Panc1 (cell line): ENCODE measurements at regions not wholly inside any gene's neighbourhood (a gene's known extent, or its start where the extent isn't known, plus 50 kb on each side); places are given as distances from the start of the nearest gene placed in this dataset.

Experiments used
- ATAC-seq: fragments of 200-7000 bp; cut with Tn5 transposase; 2 replicates; pipeline ENCODE4 v1.9.1; 2020; ENCODE audit warnings: mild to moderate bottlenecking, moderate library complexity
- BruUV-seq: library from RNA; stranded (reverse); fragments of 400-500 nt; replicated peaks from 2 replicates; lab custom pipeline; 2021; lab: Mats Ljungman, UMichigan
- CTCF ChIA-PET: fragments of 300-600 bp; sonication (Branson Sonifier 250); formaldehyde crosslinking; loops from one replicate; lab custom pipeline; 2022; ENCODE audit warnings: antibody characterized with exemption; lab: Charles Lee
- POLR2A ChIA-PET: fragments of 300-600 bp; sonication (Branson Sonifier 250); formaldehyde crosslinking; loops from one replicate; lab custom pipeline; 2022; ENCODE audit warnings: antibody characterized with exemption; lab: Charles Lee
- DNase-seq: peaks from one replicate; pipeline ENCODE4 v3.0.0-alpha.2; 2010; ENCODE audit warnings: low read depth, low spot score
- H3K27ac ChIP-seq: 2 replicates; pipeline ENCODE4 v1.5.1; 2011; ENCODE audit warnings: mild to moderate bottlenecking, low read length, inconsistent platforms
- H3K27me3 ChIP-seq: fragments of 200-500 bp; sonication (Bioruptor generic); 2 replicates; pipeline ENCODE4 v1.6.0; 2014; ENCODE audit warnings: low read length, inconsistent platforms; ENCODE audit not compliant: control insufficient read depth, insufficient read depth
- H3K36me3 ChIP-seq: fragments of 200-500 bp; sonication (Bioruptor generic); 2 replicates; pipeline ENCODE4 v1.5.1; 2014; ENCODE audit warnings: inconsistent platforms, mild to moderate bottlenecking, low read length, moderate library complexity; ENCODE audit not compliant: control insufficient read depth, insufficient read depth
- H3K4me1 ChIP-seq: 2 replicates; pipeline ENCODE4 v1.5.1; 2011; ENCODE audit warnings: inconsistent platforms, mild to moderate bottlenecking, low read length, moderate library complexity; ENCODE audit not compliant: control insufficient read depth, insufficient read depth
- H3K4me3 ChIP-seq, 2 experiments: 2 replicates each; pipeline ENCODE4 v1.5.1; 2011 to 2012; ENCODE audit warnings: low read depth in 2 of 2, low read length in 2 of 2, mild to moderate bottlenecking in 2 of 2, inconsistent platforms in 1 of 2, moderate library complexity in 1 of 2
- H3K9me3 ChIP-seq: fragments of 200-500 bp; sonication (Bioruptor generic); 2 replicates; pipeline ENCODE4 v1.5.1; 2014; ENCODE audit warnings: low read depth, mild to moderate bottlenecking, inconsistent platforms, low read length, moderate library complexity; ENCODE audit not compliant: control insufficient read depth, insufficient read depth
- CTCF ChIP-seq: fragments of 450-650 bp; IDR thresholded peaks from 2 replicates; pipeline ENCODE4 v1.5.1; 2017; ENCODE audit warnings: mild to moderate bottlenecking
- POLR2AphosphoS5 ChIP-seq: IDR thresholded peaks from 2 replicates; pipeline ENCODE4 v1.6.1; 2012; ENCODE audit warnings: mild to moderate bottlenecking, low read depth, low read length, moderate library complexity
- REST ChIP-seq, 2 experiments: IDR thresholded peaks; 2 replicates each; pipeline ENCODE4 v1.6.1; 2011 to 2012; ENCODE audit warnings: low read depth in 2 of 2, control low read depth in 1 of 2, low read length in 1 of 2, mild to moderate bottlenecking in 1 of 2, moderate library complexity in 1 of 2; ENCODE audit not compliant: insufficient read depth in 1 of 2
- SIN3A ChIP-seq: IDR thresholded peaks from 2 replicates; pipeline ENCODE4 v1.6.1; 2012; ENCODE audit warnings: low read depth, mild to moderate bottlenecking, low read length, moderate library complexity, borderline replicate concordance; ENCODE audit not compliant: insufficient read depth
- TCF7L2 ChIP-seq: IDR thresholded peaks from 2 replicates; pipeline ENCODE4 v1.6.1; 2011; ENCODE audit warnings: mild to moderate bottlenecking, low read depth, low read length, inconsistent platforms
- in situ Hi-C: cut with HindIII; loops from 2 replicates; pipeline ENCODE4 v1.10.0; 2016; ENCODE audit warnings: low sequenced_read_pairs, low pct_unique_long_range_greater_than_20kb
- intact Hi-C: fragments of 100-400 bp; cut with micrococcal nuclease; formaldehyde crosslinking; loops from one replicate; pipeline ENCODE4 v1.10.0; 2022; ENCODE audit not compliant: unreplicated experiment

- Histone ChIP-seq H3K4me1 (no peaks in the 10 kb centered on the region), H3K27ac (no peak overlapping the region), H3K27me3 (no peaks in the 10 kb centered on the region), H3K36me3 (no peaks in the 10 kb centered on the region), H3K4me3 (no peak overlapping the region), H3K9me3 (no peaks in the 10 kb centered on the region)
- no TSS peak for BruUV-seq
- TF ChIP-seq REST (IDR thresholded peaks at IDR 0.05; ENCODE audit: insufficient read depth in 1 of 2, low read depth in 2 of 2, low read length in 1 of 2) (no peak), CTCF (peak; percentile 38), POLR2AphosphoS5 (no peak), TCF7L2 (no peak), SIN3A (no peak)
- intact Hi-C loops = no loop called here
- in situ Hi-C loops = no loop called here
- DNase-seq (no peak), ATAC-seq (no peak)
- ChIA-PET CTCF (no interaction called here), POLR2A (no interaction called here)
Measured at GRCh38 chr9:108125625-108126024, 636.1 kb upstream of the KLF4 start.

- no peak for TF ChIP-seq CTCF
- no peak for TF ChIP-seq POLR2AphosphoS5
- no peak for TF ChIP-seq REST (IDR thresholded peaks at IDR 0.05; ENCODE audit: insufficient read depth in 1 of 2, low read depth in 2 of 2, low read length in 1 of 2)
- TF ChIP-seq SIN3A = no peak
- no peak for TF ChIP-seq TCF7L2
- DNase-seq (no peak), ATAC-seq (no peak)
- in situ Hi-C loops (no loop called here), intact Hi-C loops (no loop called here)
- Histone ChIP-seq H3K27ac (no peak overlapping the region), H3K27me3 (no peaks in the 10 kb centered on the region), H3K36me3 (no peaks in the 10 kb centered on the region), H3K4me3 (no peak overlapping the region), H3K4me1 (no peaks in the 10 kb centered on the region), H3K9me3 (no peaks in the 10 kb centered on the region)
- ChIA-PET POLR2A (no interaction called here), CTCF (no interaction called here)
- BruUV-seq = no TSS peak
Measured at GRCh38 chr9:108119530-108120113, 630.1 kb upstream of the KLF4 start.
